ENCODE measurements at regions not wholly inside any gene's neighbourhood (a gene's known extent, or its start where the extent isn't known, plus 50 kb on each side); places are given as distances from the start of the nearest gene placed in this dataset.

DNA sequence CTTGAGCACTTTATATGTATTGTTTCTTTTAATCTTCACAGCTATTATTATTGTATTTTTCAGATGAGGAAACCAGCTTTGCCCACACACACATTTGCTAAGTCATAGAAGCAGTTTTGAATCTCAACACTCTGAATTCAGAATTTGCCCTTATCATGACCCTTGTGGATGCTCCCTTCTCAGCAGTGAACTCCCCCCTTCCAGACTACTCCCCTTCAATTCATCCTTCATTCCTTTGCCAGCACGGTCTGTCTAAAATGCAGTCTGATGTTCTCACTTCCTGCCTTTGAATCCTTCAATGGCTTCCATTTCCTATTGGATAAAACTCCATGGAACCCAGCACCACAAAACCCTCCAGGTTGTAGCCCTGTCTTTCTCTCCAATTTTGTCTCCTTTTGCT is 52.5 kb upstream of the TSC22D2 start:
- TF ChIP-seq POLR2A (IDR thresholded peaks at IDR 0.05; ENCODE audit: low read depth, low read length) (no peak), POLR2AphosphoS5 (IDR thresholded peaks at IDR 0.05; ENCODE audit: low read depth, low read length) (no peak)

All from GM12892 (cell line).